Astrocyte (in vitro differentiated cells and primary cell): ENCODE measurements at regions not wholly inside any gene's neighbourhood (a gene's known extent, or its start where the extent isn't known, plus 50 kb on each side); places are given as distances from the start of the nearest gene placed in this dataset.

Experiments used
- CTCF ChIP-seq: IDR thresholded peaks from 2 replicates; pipeline ENCODE4 v1.5.1; 2011; ENCODE audit warnings: low read depth, mild to moderate bottlenecking, inconsistent platforms, low read length, moderate library complexity; ENCODE audit not compliant: insufficient read depth
- EZH2 ChIP-seq: IDR thresholded peaks from 2 replicates; pipeline ENCODE4 v1.6.1; 2012; ENCODE audit warnings: mild to moderate bottlenecking, low read length, inconsistent platforms; ENCODE audit not compliant: insufficient read depth

GRCh38 chr2:71932780-71933466 is 214.7 kb downstream of the CYP26B1 start:
- TF ChIP-seq EZH2 (no peak), CTCF (no peak)
